B cell (primary cell): ENCODE measurements at regions not wholly inside any gene's neighbourhood (a gene's known extent, or its start where the extent isn't known, plus 50 kb on each side); places are given as distances from the start of the nearest gene placed in this dataset.

Source experiments
- ATAC-seq: fragments of 200-7000 bp; cut with Tn5 transposase; one replicate; pipeline ENCODE4 v1.10.0; 2021; ENCODE audit warnings: low read depth, mild to moderate bottlenecking, moderate number of reproducible peaks, moderate library complexity
- CTCF ChIA-PET: fragments of 350-600 bp; sonication (Branson Sonifier 250); formaldehyde crosslinking; loops from one replicate; lab custom pipeline; 2021; ENCODE audit warnings: antibody characterized with exemption, inconsistent platforms; lab: Charles Lee
- POLR2A ChIA-PET: fragments of 350-600 bp; sonication (Branson Sonifier 250); formaldehyde crosslinking; loops from one replicate; lab custom pipeline; 2021; ENCODE audit warnings: antibody characterized with exemption; lab: Charles Lee
- DNase-seq: peaks from one replicate; pipeline ENCODE4 v3.0.0; 2013
- H2AFZ ChIP-seq: 2 replicates; pipeline ENCODE4 v1.6.1; 2012; ENCODE audit warnings: mild to moderate bottlenecking, low read depth, low read length; ENCODE audit not compliant: insufficient read depth, poor library complexity, severe bottlenecking
- H3K27ac ChIP-seq, 2 donors: 1 replicate in 1 of 2; 2 replicates in 1 of 2; pipeline ENCODE4 v1.5.1; 2012 to 2013; ENCODE audit warnings: low read length in 2 of 2, mild to moderate bottlenecking in 2 of 2, moderate library complexity in 1 of 2
- H3K27me3 ChIP-seq, 4 experiments: fragments of 200-600 bp in 1 of 4; sonication (generic) in 1 of 4; replicated peaks in 1 of 4; 1 replicate in 2 of 4; 2 replicates in 2 of 4; pipeline versions ENCODE4 v1.6.1 to v1.7.0; 2013 to 2016; ENCODE audit warnings: low read length in 3 of 4, mild to moderate bottlenecking in 2 of 4, mixed read lengths in 1 of 4, moderate library complexity in 1 of 4; ENCODE audit not compliant: insufficient read depth in 4 of 4, control insufficient read depth in 3 of 4; ENCODE audit errors: control extremely low read depth in 1 of 4
- H3K36me3 ChIP-seq, 2 experiments: replicated peaks in 1 of 2; 1 replicate in 1 of 2; 2 replicates in 1 of 2; pipeline versions ENCODE4 v1.6.1 to v1.7.1; 2013; ENCODE audit warnings: low read length in 1 of 2; ENCODE audit not compliant: insufficient read depth in 2 of 2, control insufficient read depth in 1 of 2; ENCODE audit errors: control extremely low read depth in 1 of 2, extremely low read depth in 1 of 2
- H3K4me1 ChIP-seq, 2 donors: fragments of 200-600 bp in 1 of 2; sonication (generic) in 1 of 2; 1 replicate in 1 of 2; 2 replicates in 1 of 2; pipeline versions ENCODE4 v1.5.1 to v1.6.1; 2013 to 2017; ENCODE audit warnings: low read length in 2 of 2; ENCODE audit not compliant: control insufficient read depth in 2 of 2, insufficient read depth in 2 of 2
- H3K4me2 ChIP-seq: replicated peaks from 2 replicates; pipeline ENCODE3; 2012; ENCODE audit warnings: mild to moderate bottlenecking, low read depth, low read length; ENCODE audit not compliant: poor library complexity, severe bottlenecking
- H3K4me3 ChIP-seq, 5 experiments: fragments of 200-600 bp in 1 of 5; sonication (generic) in 1 of 5; 1 replicate in 3 of 5; 2 replicates in 2 of 5; pipeline versions ENCODE4 v1.5.1 to v1.7.0; 2011 to 2016; ENCODE audit warnings: low read length in 4 of 5, mild to moderate bottlenecking in 4 of 5, low read depth in 2 of 5, control low read depth in 1 of 5, moderate library complexity in 1 of 5; ENCODE audit not compliant: insufficient read depth in 1 of 5; ENCODE audit errors: control extremely low read depth in 1 of 5, extremely low read depth in 1 of 5
- H3K79me2 ChIP-seq: fragments of 200-600 bp; sonication (generic); one replicate; pipeline ENCODE4 v1.6.0; 2016; ENCODE audit warnings: low read length; ENCODE audit not compliant: control insufficient read depth, insufficient read depth
- H3K9ac ChIP-seq: fragments of 200-600 bp; sonication (generic); 2 replicates; pipeline ENCODE4 v1.6.1; 2017; ENCODE audit warnings: mild to moderate bottlenecking, low read length, moderate library complexity
- H3K9me3 ChIP-seq, 3 donors: one replicate each; pipeline versions ENCODE4 v1.6.1 to v1.7.1; 2013; ENCODE audit warnings: low read length in 2 of 3; ENCODE audit not compliant: control insufficient read depth in 2 of 3, insufficient read depth in 1 of 3; ENCODE audit errors: control extremely low read depth in 1 of 3
- H4K20me1 ChIP-seq: 2 replicates; pipeline ENCODE4 v1.6.0; 2012; ENCODE audit warnings: mild to moderate bottlenecking, low read length; ENCODE audit not compliant: insufficient read depth, control insufficient read depth, poor library complexity, severe bottlenecking
- H3K27ac Mint-ChIP-seq: one replicate; pipeline ENCODE4 v1.8.0; 2021; ENCODE audit warnings: mixed read lengths
- H3K27me3 Mint-ChIP-seq: one replicate; pipeline ENCODE4 v1.8.0; 2021; ENCODE audit warnings: mixed read lengths
- H3K4me1 Mint-ChIP-seq: one replicate; pipeline ENCODE4 v1.8.0; 2021; ENCODE audit warnings: mixed read lengths
- H3K4me3 Mint-ChIP-seq: one replicate; pipeline ENCODE4 v1.8.0; 2021; ENCODE audit warnings: mixed read lengths
- H3K9me3 Mint-ChIP-seq: one replicate; pipeline ENCODE4 v1.8.0; 2022; ENCODE audit warnings: mixed read lengths; ENCODE audit not compliant: insufficient read depth
- CTCF ChIP-seq: fragments of 200-600 bp; IDR thresholded peaks from one replicate; pipeline ENCODE4 v1.8.0; 2022; ENCODE audit warnings: antibody characterized with exemption, mild to moderate bottlenecking
- EZH2 ChIP-seq: IDR thresholded peaks from 2 replicates; pipeline ENCODE4 v1.6.1; 2012; ENCODE audit warnings: borderline replicate concordance, low read depth, mild to moderate bottlenecking, moderate library complexity, low read length; ENCODE audit not compliant: insufficient read depth, poor library complexity, severe bottlenecking
- whole genome bisulfite sequencing: methylation state at CpG from one replicate; pipeline ENCODE4 v1.1.5; 2013; ENCODE audit warnings: missing lambda C conversion rate; ENCODE audit not compliant: insufficient coverage; 5-methylcytosine and 5-hydroxymethylcytosine counted together
- intact Hi-C: fragments of 100-400 bp; cut with micrococcal nuclease; formaldehyde crosslinking; loops from one replicate; pipeline ENCODE4 v1.10.0; 2022

DNA sequence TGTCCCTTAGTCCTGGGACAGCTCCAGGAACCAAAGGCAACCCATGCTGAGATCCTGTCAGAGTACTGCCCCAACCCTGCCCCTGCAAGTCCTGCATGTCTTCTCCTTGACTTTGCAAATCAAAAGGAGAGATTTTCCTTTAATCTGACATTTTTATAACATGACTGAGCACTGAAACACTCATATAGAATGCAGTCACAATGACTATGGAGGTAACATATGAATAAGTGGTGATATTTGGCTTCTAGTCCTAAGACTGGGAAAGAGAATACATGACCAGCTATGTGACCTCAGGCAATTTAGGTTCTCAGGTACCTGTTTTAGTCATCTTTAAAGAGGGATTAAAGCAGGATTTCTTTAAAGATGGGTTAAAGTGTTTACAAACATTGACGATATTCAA lies 941.6 kb upstream of the CDH8 start:
- Histone ChIP-seq H2AFZ (no peak overlapping the region), H3K9me3 (no peaks in the 10 kb centered on the region), H4K20me1 (no peaks in the 10 kb centered on the region), H3K36me3 (no peaks in the 10 kb centered on the region), H3K79me2 (no peaks in the 10 kb centered on the region), H3K4me2 (no peak overlapping the region), H3K4me3 (no peak overlapping the region), H3K4me1 (no peaks in the 10 kb centered on the region), H3K9ac (no peak overlapping the region), H3K27ac (no peak overlapping the region), H3K27me3 (no peaks in the 10 kb centered on the region)
- WGBS: 100% methylated on average over 1 of the region's 1 CpG
- peaks cover 8% of the 10 kb centered on the region for H3K9me3 Mint-ChIP-seq
- ChIA-PET CTCF (interaction anchor here (1.3 kb wide), 1 partner anchor 10 kb away, joined by 3 read pairs; no protein-coding TSS in a partner anchor), POLR2A (no interaction called here)
- TF ChIP-seq CTCF (no peak), EZH2 (no peak)
- no peaks in the 10 kb centered on the region for H3K27me3 Mint-ChIP-seq
- intact Hi-C loops: no loop called here
- DNase-seq (no peak), ATAC-seq (no peak)
- H3K4me3 Mint-ChIP-seq: no peak overlapping the region
- H3K4me1 Mint-ChIP-seq: no peaks in the 10 kb centered on the region
- no peak overlapping the region for H3K27ac Mint-ChIP-seq

GRCh38 chr16:62974424-62974823 lies 938.2 kb upstream of the CDH8 start:
- ChIA-PET CTCF (no interaction called here), POLR2A (no interaction called here)
- Histone ChIP-seq H3K9ac (no peak overlapping the region), H3K27me3 (no peaks in the 10 kb centered on the region), H3K36me3 (no peaks in the 10 kb centered on the region), H3K9me3 (no peaks in the 10 kb centered on the region), H2AFZ (no peak overlapping the region), H3K4me1 (no peaks in the 10 kb centered on the region), H4K20me1 (no peaks in the 10 kb centered on the region), H3K79me2 (no peaks in the 10 kb centered on the region), H3K4me2 (no peak overlapping the region), H3K27ac (no peak overlapping the region), H3K4me3 (no peak overlapping the region)
- TF ChIP-seq EZH2: no peak
- no peak for TF ChIP-seq CTCF
- no CpG with 5 or more reads among the region's 1 CpG for whole genome bisulfite sequencing
- H3K4me3 Mint-ChIP-seq: no peak overlapping the region
- H3K27ac Mint-ChIP-seq: no peak overlapping the region
- peaks cover 8% of the 10 kb centered on the region for H3K9me3 Mint-ChIP-seq
- DNase-seq (no peak), ATAC-seq (no peak)
- no peaks in the 10 kb centered on the region for H3K4me1 Mint-ChIP-seq
- H3K27me3 Mint-ChIP-seq: no peaks in the 10 kb centered on the region
- intact Hi-C loops: no loop called here
